A549 (cell line): ENCODE measurements at regions not wholly inside any gene's neighbourhood (a gene's known extent, or its start where the extent isn't known, plus 50 kb on each side); places are given as distances from the start of the nearest gene placed in this dataset.

Source experiments
- ATAC-seq, 2 experiments: fragments of 200-7000 bp in 1 of 2; fragments of >200 bp in 1 of 2; cut with Nextera tagmentation in 1 of 2; cut with Tn5 transposase in 1 of 2; 3 replicates each; pipeline versions ENCODE4 v1.8.0 to v1.9.1; 2018 to 2020; ENCODE audit warnings: mild to moderate bottlenecking in 1 of 2, moderate library complexity in 1 of 2
- CTCF ChIA-PET: fragments of 300-600 bp; sonication (Branson Sonifier 250); formaldehyde crosslinking; extraction: SDS; loops from one replicate; lab custom pipeline; 2021; ENCODE audit warnings: antibody characterized with exemption, inconsistent platforms; lab: Yijun Ruan, JAX
- POLR2A ChIA-PET: fragments of 350-600 bp; formaldehyde crosslinking; extraction: SDS; loops from one replicate; lab custom pipeline; 2021; ENCODE audit warnings: antibody characterized with exemption, inconsistent platforms; lab: Yijun Ruan, JAX
- DNase-seq, 2 experiments: peaks; one replicate each; pipeline versions ENCODE4 v3.0.0 to v3.0.0-alpha.2; 2011 to 2016; ENCODE audit warnings: low read depth in 1 of 2, low spot score in 1 of 2
- FAIRE-seq: peaks from 2 replicates; lab custom pipeline; 2011; peaks lifted over from hg19 to GRCh38; lab: Jason Lieb, UNC
- H3K27ac ChIP-seq, 2 experiments: fragments of >200 bp; sonication (Bioruptor Twin); formaldehyde crosslinking; 3 replicates each; pipeline ENCODE4 v1.5.1; 2016 to 2017
- H3K4me1 ChIP-seq: fragments of >200 bp; sonication (Bioruptor Twin); formaldehyde crosslinking; 3 replicates; pipeline ENCODE4 v1.6.1; 2016
- H3K4me2 ChIP-seq: fragments of >200 bp; sonication (Bioruptor Twin); formaldehyde crosslinking; 3 replicates; pipeline ENCODE4 v1.6.1; 2016
- H3K4me3 ChIP-seq: fragments of >200 bp; sonication (Bioruptor Twin); formaldehyde crosslinking; 3 replicates; pipeline ENCODE4 v1.5.1; 2016
- H3K9me3 ChIP-seq: fragments of >200 bp; sonication (Bioruptor Twin); formaldehyde crosslinking; 3 replicates; pipeline ENCODE4 v1.6.1; 2016
- EHF ChIP-seq: fragments of 250-450 bp; sonication (Bioruptor Pico); IDR thresholded peaks from 2 replicates; pipeline ENCODE4 v1.5.0; 2020; ENCODE audit warnings: mild to moderate bottlenecking
- ESRRA ChIP-seq: fragments of 150-350 bp; IDR thresholded peaks from 2 replicates; pipeline ENCODE4 v1.6.1; 2014; ENCODE audit warnings: mild to moderate bottlenecking, low read length, borderline replicate concordance
- FOSB ChIP-seq: fragments of 250-450 bp; sonication (Bioruptor Pico); IDR thresholded peaks from 2 replicates; pipeline ENCODE4 v1.5.0; 2020; ENCODE audit warnings: mild to moderate bottlenecking, moderate library complexity
- FOSL2 ChIP-seq, 2 experiments: fragments of 450-650 bp in 1 of 2; fragments of >200 bp in 1 of 2; sonication (Bioruptor Twin) in 1 of 2; formaldehyde crosslinking; IDR thresholded peaks; 2 replicates each; pipeline versions ENCODE4 v1.5.0 to v1.6.1; 2016 to 2020; ENCODE audit warnings: mild to moderate bottlenecking in 1 of 2, moderate library complexity in 1 of 2
- FOXS1 ChIP-seq: fragments of 250-450 bp; sonication (Bioruptor Pico); IDR thresholded peaks from 2 replicates; pipeline ENCODE4 v1.5.0; 2020; ENCODE audit warnings: mild to moderate bottlenecking, moderate library complexity
- HDAC2 ChIP-seq: fragments of 200-600 bp; sonication (generic); IDR thresholded peaks from 2 replicates; pipeline ENCODE4 v1.6.1; 2016
- HOXB13 ChIP-seq: fragments of 250-450 bp; sonication (Bioruptor Pico); IDR thresholded peaks from 2 replicates; pipeline ENCODE4 v1.5.0; 2020; ENCODE audit warnings: low read depth, mild to moderate bottlenecking, moderate library complexity
- JUNB ChIP-seq: fragments of >200 bp; sonication (Bioruptor Twin); formaldehyde crosslinking; IDR thresholded peaks from 2 replicates; pipeline ENCODE4 v1.6.1; 2016
- KDM5A ChIP-seq: fragments of 200-600 bp; sonication (generic); IDR thresholded peaks from 2 replicates; pipeline ENCODE4 v1.6.1; 2016; ENCODE audit warnings: antibody characterized with exemption, mild to moderate bottlenecking
- MAFK ChIP-seq: fragments of 450-650 bp; IDR thresholded peaks from 2 replicates; pipeline ENCODE4 v1.6.1; 2014; ENCODE audit not compliant: partially characterized antibody
- NFE2L2 ChIP-seq: fragments of 150-350 bp; conservative IDR thresholded peaks from 2 replicates; pipeline ENCODE4 v1.6.1; 2014; ENCODE audit warnings: low read length
- NPAS2 ChIP-seq: fragments of 250-450 bp; sonication (Bioruptor Pico); IDR thresholded peaks from 2 replicates; pipeline ENCODE4 v1.8.0; 2022; ENCODE audit warnings: mild to moderate bottlenecking, moderate library complexity, borderline replicate concordance
- PBX3 ChIP-seq: IDR thresholded peaks from 2 replicates; pipeline ENCODE4 v1.6.1; 2012
- PHF8 ChIP-seq: fragments of 200-600 bp; sonication (generic); IDR thresholded peaks from 2 replicates; pipeline ENCODE4 v1.6.1; 2016; ENCODE audit warnings: low read depth, mild to moderate bottlenecking, antibody characterized with exemption, moderate library complexity, borderline replicate concordance
- POLR2AphosphoS2 ChIP-seq: conservative IDR thresholded peaks from 2 replicates; pipeline ENCODE4 v1.6.1; 2012; ENCODE audit warnings: low read length, improper control_type of control experiment, inconsistent platforms
- RARB ChIP-seq: fragments of 250-450 bp; sonication (Bioruptor Pico); IDR thresholded peaks from 2 replicates; pipeline ENCODE4 v1.8.0; 2021; ENCODE audit warnings: mild to moderate bottlenecking, moderate library complexity
- RCOR1 ChIP-seq: fragments of 150-350 bp; IDR thresholded peaks from 2 replicates; pipeline ENCODE4 v1.6.1; 2014; ENCODE audit warnings: antibody characterized with exemption, low read length, low read depth
- RFX5 ChIP-seq: fragments of 450-650 bp; IDR thresholded peaks from 2 replicates; pipeline ENCODE4 v1.7.1; 2014; ENCODE audit warnings: antibody characterized with exemption, mild to moderate bottlenecking, moderate library complexity
- TFCP2L1 ChIP-seq: fragments of 250-450 bp; sonication (Bioruptor Pico); IDR thresholded peaks from 2 replicates; pipeline ENCODE4 v1.5.0; 2021; ENCODE audit warnings: mild to moderate bottlenecking
- TP53 ChIP-seq: fragments of 250-450 bp; sonication (Bioruptor Pico); IDR thresholded peaks from 2 replicates; pipeline ENCODE4 v1.5.0; 2021; ENCODE audit warnings: mild to moderate bottlenecking, moderate library complexity
- ZNF302 ChIP-seq: fragments of 250-450 bp; sonication (Bioruptor Pico); IDR thresholded peaks from 2 replicates; pipeline ENCODE4 v1.9.0; 2021; ENCODE audit warnings: inconsistent platforms, mild to moderate bottlenecking, moderate library complexity
- WGBS: methylation state at CpG from one replicate; pipeline ENCODE4 v1.1.6; 2017; ENCODE audit errors: missing lambda C conversion rate; 5-methylcytosine and 5-hydroxymethylcytosine counted together
- TF ChIP-seq, protein P1 (sequence below): fragments of >200 bp; sonication (Bioruptor Twin); formaldehyde crosslinking; IDR thresholded peaks from 2 replicates; pipeline ENCODE4 v1.6.1; 2016
- TF ChIP-seq, protein P2 (sequence below): fragments of 200-600 bp; sonication (generic); IDR thresholded peaks from 2 replicates; pipeline ENCODE4 v1.6.1; 2016; ENCODE audit warnings: antibody characterized with exemption, mild to moderate bottlenecking, moderate library complexity
- TF ChIP-seq, protein P3 (sequence below): fragments of 150-350 bp; IDR thresholded peaks from 2 replicates; pipeline ENCODE4 v1.6.1; 2014; ENCODE audit warnings: low read depth, mild to moderate bottlenecking, low read length

DNA sequence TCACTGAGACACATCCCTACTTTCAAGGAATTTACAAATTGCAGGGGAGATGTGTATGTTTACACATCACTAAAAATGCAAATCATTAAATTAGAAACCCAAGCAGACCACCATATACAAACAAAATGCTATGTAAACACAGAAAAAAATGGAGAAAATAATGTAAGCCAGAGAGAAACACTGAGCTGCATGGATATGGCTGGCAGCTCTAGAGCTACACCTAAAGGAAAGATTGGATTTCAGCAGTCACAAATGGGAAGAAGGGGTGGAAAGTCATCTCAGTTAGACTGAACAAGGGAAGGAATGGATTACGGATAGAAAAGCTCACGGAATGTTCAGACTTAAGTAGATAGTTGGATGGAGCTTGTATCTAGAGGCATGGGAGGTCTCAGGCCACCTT is 186.3 kb downstream of the MOSPD2 start:
- peak; percentile 18 for FAIRE-seq
- no peak for DNase-seq
- no peaks in the 10 kb centered on the region for H3K9me3 ChIP-seq
- no peak for ATAC-seq
- ChIA-PET POLR2A (no interaction called here), CTCF (no interaction called here)
- TF ChIP-seq, protein P1, sequence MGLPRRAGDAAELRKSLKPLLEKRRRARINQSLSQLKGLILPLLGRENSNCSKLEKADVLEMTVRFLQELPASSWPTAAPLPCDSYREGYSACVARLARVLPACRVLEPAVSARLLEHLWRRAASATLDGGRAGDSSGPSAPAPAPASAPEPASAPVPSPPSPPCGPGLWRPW = no peak
- TF ChIP-seq RARB (no peak), ESRRA (no peak), NPAS2 (CRISPR knock-in tag) (no peak), TP53 (CRISPR knock-in tag) (no peak), ZNF302 (CRISPR knock-in tag) (no peak), JUNB (no peak), TFCP2L1 (CRISPR knock-in tag) (no peak), NFE2L2 (no peak), MAFK (no peak), FOSL2 (IDR thresholded peaks at IDR 0.05) (no peak), FOSL2 (CRISPR knock-in tag; IDR thresholded peaks at IDR 0.05) (no peak), RFX5 (no peak)
- TF ChIP-seq, protein P2, sequence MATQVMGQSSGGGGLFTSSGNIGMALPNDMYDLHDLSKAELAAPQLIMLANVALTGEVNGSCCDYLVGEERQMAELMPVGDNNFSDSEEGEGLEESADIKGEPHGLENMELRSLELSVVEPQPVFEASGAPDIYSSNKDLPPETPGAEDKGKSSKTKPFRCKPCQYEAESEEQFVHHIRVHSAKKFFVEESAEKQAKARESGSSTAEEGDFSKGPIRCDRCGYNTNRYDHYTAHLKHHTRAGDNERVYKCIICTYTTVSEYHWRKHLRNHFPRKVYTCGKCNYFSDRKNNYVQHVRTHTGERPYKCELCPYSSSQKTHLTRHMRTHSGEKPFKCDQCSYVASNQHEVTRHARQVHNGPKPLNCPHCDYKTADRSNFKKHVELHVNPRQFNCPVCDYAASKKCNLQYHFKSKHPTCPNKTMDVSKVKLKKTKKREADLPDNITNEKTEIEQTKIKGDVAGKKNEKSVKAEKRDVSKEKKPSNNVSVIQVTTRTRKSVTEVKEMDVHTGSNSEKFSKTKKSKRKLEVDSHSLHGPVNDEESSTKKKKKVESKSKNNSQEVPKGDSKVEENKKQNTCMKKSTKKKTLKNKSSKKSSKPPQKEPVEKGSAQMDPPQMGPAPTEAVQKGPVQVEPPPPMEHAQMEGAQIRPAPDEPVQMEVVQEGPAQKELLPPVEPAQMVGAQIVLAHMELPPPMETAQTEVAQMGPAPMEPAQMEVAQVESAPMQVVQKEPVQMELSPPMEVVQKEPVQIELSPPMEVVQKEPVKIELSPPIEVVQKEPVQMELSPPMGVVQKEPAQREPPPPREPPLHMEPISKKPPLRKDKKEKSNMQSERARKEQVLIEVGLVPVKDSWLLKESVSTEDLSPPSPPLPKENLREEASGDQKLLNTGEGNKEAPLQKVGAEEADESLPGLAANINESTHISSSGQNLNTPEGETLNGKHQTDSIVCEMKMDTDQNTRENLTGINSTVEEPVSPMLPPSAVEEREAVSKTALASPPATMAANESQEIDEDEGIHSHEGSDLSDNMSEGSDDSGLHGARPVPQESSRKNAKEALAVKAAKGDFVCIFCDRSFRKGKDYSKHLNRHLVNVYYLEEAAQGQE = no peak
- TF ChIP-seq, protein P3, sequence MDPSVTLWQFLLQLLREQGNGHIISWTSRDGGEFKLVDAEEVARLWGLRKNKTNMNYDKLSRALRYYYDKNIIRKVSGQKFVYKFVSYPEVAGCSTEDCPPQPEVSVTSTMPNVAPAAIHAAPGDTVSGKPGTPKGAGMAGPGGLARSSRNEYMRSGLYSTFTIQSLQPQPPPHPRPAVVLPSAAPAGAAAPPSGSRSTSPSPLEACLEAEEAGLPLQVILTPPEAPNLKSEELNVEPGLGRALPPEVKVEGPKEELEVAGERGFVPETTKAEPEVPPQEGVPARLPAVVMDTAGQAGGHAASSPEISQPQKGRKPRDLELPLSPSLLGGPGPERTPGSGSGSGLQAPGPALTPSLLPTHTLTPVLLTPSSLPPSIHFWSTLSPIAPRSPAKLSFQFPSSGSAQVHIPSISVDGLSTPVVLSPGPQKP = no peak
- H3K4me3 ChIP-seq = no peak overlapping the region
- WGBS = 54% methylated on average over 2 of the region's 2 CpGs
- H3K4me1 ChIP-seq = no peaks in the 10 kb centered on the region
- H3K4me2 ChIP-seq = no peak overlapping the region
- H3K27ac ChIP-seq = no peak overlapping the region

DNA sequence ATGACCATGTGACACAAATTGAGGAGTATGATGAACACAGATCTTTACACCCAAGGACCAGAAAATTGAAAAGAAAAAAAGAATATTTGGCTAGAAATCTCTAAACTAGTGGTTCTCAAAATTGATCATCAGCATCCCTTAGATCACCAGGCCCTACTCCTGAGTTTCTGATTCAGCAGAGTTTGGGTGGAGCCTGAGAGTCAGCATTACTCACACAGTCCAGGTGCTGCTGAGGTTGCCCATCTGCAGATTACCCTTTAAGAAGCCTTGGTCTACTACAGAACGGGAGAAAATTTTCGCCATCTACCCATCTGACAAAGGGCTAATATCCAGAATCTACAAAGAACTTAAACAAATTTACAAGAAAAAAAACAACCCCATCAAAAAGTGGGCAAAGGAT is 182.8 kb downstream of the MOSPD2 start:
- CTCF ChIA-PET = no interaction called here
- Histone ChIP-seq H3K9me3 (no peaks in the 10 kb centered on the region), H3K4me3 (no peak overlapping the region), H3K4me2 (no peak overlapping the region), H3K4me1 (no peaks in the 10 kb centered on the region), H3K27ac (no peak overlapping the region)
- POLR2A ChIA-PET = no interaction called here
- FAIRE-seq (no peak), DNase-seq (no peak), ATAC-seq (no peak)
- TF ChIP-seq HOXB13 (CRISPR knock-in tag) = no peak
- TF ChIP-seq, all 56 proteins: peak for 0
- WGBS = 13% methylated on average over 2 of the region's 2 CpGs

DNA sequence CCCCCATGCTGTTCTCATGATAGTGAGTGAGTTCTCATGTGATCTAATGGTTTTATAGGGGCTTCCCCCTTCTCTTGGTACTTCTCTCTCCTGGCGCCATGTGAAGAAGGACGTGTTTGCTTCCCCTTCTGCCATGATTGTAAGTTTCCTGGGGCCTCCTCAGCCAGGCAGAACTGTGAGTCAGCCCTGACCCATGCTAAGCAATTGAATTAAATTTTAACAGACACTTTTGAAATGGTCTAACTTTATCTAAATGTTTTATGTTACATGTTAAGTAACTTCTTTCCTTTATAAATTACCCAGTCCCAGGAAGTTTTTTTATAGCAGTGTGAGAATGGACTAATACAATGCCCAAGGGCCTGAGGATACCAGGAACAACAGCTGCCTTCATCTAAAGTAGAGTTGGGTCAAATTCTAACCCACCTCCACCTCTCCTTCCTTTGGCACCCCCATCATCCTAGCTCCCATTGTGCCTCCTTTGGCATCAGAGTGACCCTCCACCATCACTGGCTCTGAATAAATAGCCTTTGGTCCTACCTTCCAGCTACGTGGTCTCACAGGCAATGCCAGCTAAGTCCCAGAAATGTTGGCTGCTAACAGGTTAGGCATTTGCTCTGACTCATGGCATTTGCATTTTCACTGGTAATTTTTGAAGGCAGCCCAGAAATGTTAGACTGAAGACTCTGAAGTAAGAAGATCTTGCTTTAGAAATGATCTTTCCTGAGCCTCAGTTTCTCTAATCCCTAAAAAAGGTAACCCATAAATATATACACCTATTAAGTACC is 182.1 kb downstream of the MOSPD2 start:
- 27% methylated on average over 3 of the region's 3 CpGs for WGBS
- H3K4me2 ChIP-seq = no peak overlapping the region
- no peaks in the 10 kb centered on the region for H3K9me3 ChIP-seq
- no peak for FAIRE-seq
- DNase-seq = no peak
- H3K4me1 ChIP-seq = no peaks in the 10 kb centered on the region
- no peak for ATAC-seq
- TF ChIP-seq KDM5A (no peak), RCOR1 (no peak), FOSL2 (IDR thresholded peaks at IDR 0.05) (no peak), FOSL2 (CRISPR knock-in tag; IDR thresholded peaks at IDR 0.05) (no peak), HDAC2 (no peak), PHF8 (no peak), RFX5 (no peak), FOXS1 (no peak), FOSB (CRISPR knock-in tag) (no peak), PBX3 (no peak), EHF (CRISPR knock-in tag) (no peak), POLR2AphosphoS2 (no peak), ZNF302 (CRISPR knock-in tag) (no peak), HOXB13 (CRISPR knock-in tag) (no peak)
- TF ChIP-seq, protein P2 = no peak
- TF ChIP-seq, all 56 proteins: peak for 0
- ChIA-PET CTCF (no interaction called here), POLR2A (no interaction called here)
- H3K27ac ChIP-seq = no peak overlapping the region
- H3K4me3 ChIP-seq = no peak overlapping the region
